SKM-1 treated with dmso at 0.1 percent for 144 hours (cell line): ENCODE measurements at regions not wholly inside any gene's neighbourhood (a gene's known extent, or its start where the extent isn't known, plus 50 kb on each side); places are given as distances from the start of the nearest gene placed in this dataset.

Source experiments
- DNase-seq: peaks from one replicate; lab custom pipeline; 2025; ENCODE audit not compliant: unreplicated experiment; lab: John Stamatoyannopoulos, UW

GRCh38 chr10:106473129-106473685 is 691.3 kb downstream of the SORCS1 start:
- DNase-seq = no peak

- DNase-seq = no peak
These were observed 697.0 kb downstream of the SORCS1 start for GRCh38 chr10:106467506-106467905.

GRCh38 chr10:106457522-106457921 is 707.0 kb downstream of the SORCS1 start:
- DNase-seq = no peak

GRCh38 chr10:106454233-106454632 is 710.3 kb downstream of the SORCS1 start:
- DNase-seq = no peak

- no peak for DNase-seq
These were observed 713.5 kb downstream of the SORCS1 start for GRCh38 chr10:106450966-106451365.

GRCh38 chr10:106446920-106447319 is 717.6 kb downstream of the SORCS1 start:
- DNase-seq = no peak

GRCh38 chr10:106442223-106442622 is 722.3 kb downstream of the SORCS1 start:
- no peak for DNase-seq

- DNase-seq = no peak
These were observed 723.7 kb downstream of the SORCS1 start for GRCh38 chr10:106440767-106441166.

GRCh38 chr10:106440355-106440754 is 724.2 kb downstream of the SORCS1 start:
- DNase-seq = no peak

- DNase-seq = no peak
These were observed 725.1 kb downstream of the SORCS1 start for GRCh38 chr10:106439366-106439765.

GRCh38 chr10:106438386-106438785 is 726.1 kb downstream of the SORCS1 start:
- DNase-seq = no peak

- no peak for DNase-seq
These were observed 728.3 kb downstream of the SORCS1 start for GRCh38 chr10:106436123-106436715.

GRCh38 chr10:106435081-106435480 is 729.4 kb downstream of the SORCS1 start:
- no peak for DNase-seq

GRCh38 chr10:106424981-106425380 is 739.5 kb downstream of the SORCS1 start:
- no peak for DNase-seq

GRCh38 chr10:106424054-106424453 is 740.5 kb downstream of the SORCS1 start:
- no peak for DNase-seq

GRCh38 chr10:106410331-106410730 is 754.2 kb downstream of the SORCS1 start:
- no peak for DNase-seq

- DNase-seq = no peak
These were observed 759.4 kb downstream of the SORCS1 start for GRCh38 chr10:106405141-106405540.

- no peak for DNase-seq
These were observed 762.0 kb downstream of the SORCS1 start for GRCh38 chr10:106402458-106402857.

- DNase-seq = no peak
These were observed 762.5 kb downstream of the SORCS1 start for GRCh38 chr10:106401967-106402366.

GRCh38 chr10:106401161-106401560 is 763.3 kb downstream of the SORCS1 start:
- no peak for DNase-seq

GRCh38 chr10:106399112-106399511 is 765.4 kb downstream of the SORCS1 start:
- no peak for DNase-seq

GRCh38 chr10:106396192-106396591 is 768.3 kb downstream of the SORCS1 start:
- no peak for DNase-seq
